ENCODE measurements at regions not wholly inside any gene's neighbourhood (a gene's known extent, or its start where the extent isn't known, plus 50 kb on each side); places are given as distances from the start of the nearest gene placed in this dataset.

DNA sequence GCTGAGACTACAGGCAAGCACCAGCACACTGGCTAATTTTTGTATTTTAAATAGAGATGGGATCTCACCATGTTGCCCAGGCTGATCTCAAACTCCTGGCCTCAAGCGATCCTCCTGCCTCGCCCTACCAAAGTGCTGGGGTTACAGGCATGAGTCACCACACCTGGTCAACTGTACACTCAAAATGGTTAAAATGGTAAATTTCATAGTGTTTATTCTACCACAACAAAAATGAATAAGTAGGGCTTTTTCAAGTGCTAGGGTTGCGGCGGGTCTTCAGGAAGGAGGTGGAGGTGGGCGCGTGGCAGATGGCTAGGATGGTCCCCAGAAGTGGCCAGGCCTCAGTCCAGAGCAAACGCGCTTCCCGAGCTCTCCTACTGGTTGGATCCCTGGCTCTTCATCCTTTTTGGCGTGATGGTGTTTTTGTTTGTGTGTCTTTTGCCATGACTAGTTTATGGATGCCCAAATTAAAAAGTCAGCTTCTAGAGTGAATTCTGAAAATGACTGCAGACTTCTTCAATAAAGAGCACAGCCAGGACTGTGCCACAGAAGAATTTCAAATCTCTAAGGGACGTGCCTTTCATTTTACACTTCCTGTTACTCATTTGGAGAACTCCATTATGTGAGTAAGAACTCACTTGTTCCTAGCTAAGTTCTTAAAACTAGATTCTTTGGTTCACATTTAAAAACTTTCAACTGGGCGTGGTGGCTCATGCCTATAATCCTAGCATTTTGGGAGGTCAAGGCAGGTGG, 73.9 kb downstream of the TMEM130 start:
- no peak for DNase-seq
- no peak overlapping the region for H3K27ac Mint-ChIP-seq
- peaks cover 10% of the 10 kb centered on the region for H3K9me3 Mint-ChIP-seq
- peaks cover 13% of the 10 kb centered on the region for H3K27me3 Mint-ChIP-seq (ENCODE audit: low read depth, poor library complexity)
- H3K4me3 Mint-ChIP-seq = no peak overlapping the region
- H3K36me3 Mint-ChIP-seq (ENCODE audit: low read depth) = no peaks in the 10 kb centered on the region
- TF ChIP-seq CTCF (IDR thresholded peaks at IDR 0.05) = no peak
- H3K4me1 Mint-ChIP-seq = no peaks in the 10 kb centered on the region
